SK-N-SH treated with all-trans-retinoic acid at 6 μM for 48 hours (cell line): ENCODE measurements at regions not wholly inside any gene's neighbourhood (a gene's known extent, or its start where the extent isn't known, plus 50 kb on each side); places are given as distances from the start of the nearest gene placed in this dataset.

Source experiments
- RARB ChIP-seq: fragments of 250-450 bp; sonication (Bioruptor Pico); IDR thresholded peaks from 2 replicates; pipeline ENCODE4 v1.8.0; 2021; ENCODE audit warnings: mild to moderate bottlenecking, moderate library complexity
- TOX ChIP-seq: fragments of 250-450 bp; sonication (Bioruptor Pico); IDR thresholded peaks from 2 replicates; pipeline ENCODE4 v1.8.0; 2021; ENCODE audit warnings: mild to moderate bottlenecking, moderate library complexity, borderline replicate concordance

DNA sequence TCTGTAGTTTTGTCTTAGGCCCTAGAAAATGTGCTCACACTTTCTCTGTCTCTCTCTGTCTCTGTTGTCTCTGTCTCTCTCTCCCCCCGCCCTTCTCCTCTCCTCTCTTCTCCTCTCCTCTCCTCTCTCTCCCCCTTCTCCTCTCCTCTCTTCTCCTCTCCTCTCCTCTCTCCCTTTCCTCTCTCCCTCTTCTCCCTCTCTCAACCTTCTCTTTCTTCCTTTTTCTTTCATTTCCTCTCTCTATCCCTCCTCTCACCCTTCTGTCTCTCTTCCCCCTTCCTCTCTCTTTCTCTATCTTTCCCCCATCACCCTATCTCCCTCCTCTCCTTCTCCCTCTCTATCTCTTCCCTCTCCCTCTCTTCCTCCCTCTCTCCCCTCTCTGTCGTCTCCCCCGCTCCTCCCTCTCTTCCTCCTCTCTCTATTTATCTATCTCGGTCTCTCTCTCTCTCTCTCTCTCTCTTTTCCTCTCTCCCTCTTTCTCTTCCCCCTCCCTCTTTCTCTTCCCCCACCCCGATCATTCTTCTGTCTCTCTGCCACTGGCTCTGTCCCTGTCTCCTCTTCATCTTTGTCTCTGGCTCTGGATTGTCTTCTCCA, 107.2 kb upstream of the C16orf82 start:
- TF ChIP-seq RARB (CRISPR knock-in tag) (no peak), TOX (CRISPR knock-in tag) (no peak)
